GM12878 (cell line): ENCODE measurements at regions not wholly inside any gene's neighbourhood (a gene's known extent, or its start where the extent isn't known, plus 50 kb on each side); places are given as distances from the start of the nearest gene placed in this dataset.
"Not testable (repeated sequence)": the region's sequence is repeated elsewhere in the genome, so short reads cannot be mapped to it uniquely, and the experiment has no call there.

Experiments used
- ATAC-seq: fragments of 200-7000 bp; cut with Tn5 transposase; 3 replicates; pipeline ENCODE4 v1.9.1; 2020; ENCODE audit warnings: mild to moderate bottlenecking, moderate library complexity
- BruUV-seq: library from RNA; stranded (reverse); fragments of 400-500 nt; replicated peaks from 2 replicates; lab custom pipeline; 2021; lab: Mats Ljungman, UMichigan
- CTCF ChIA-PET: fragments of 300-600 bp; sonication (Branson Sonifier 250); formaldehyde crosslinking; extraction: SDS; loops from one replicate; lab custom pipeline; 2021; ENCODE audit warnings: inconsistent platforms; lab: Yijun Ruan, JAX
- POLR2A ChIA-PET: fragments of 350-600 bp; formaldehyde crosslinking; extraction: SDS; loops from one replicate; lab custom pipeline; 2021; ENCODE audit warnings: inconsistent platforms; lab: Charles Lee
- RAD21 ChIA-PET: fragments of 300-600 bp; sonication (Branson Sonifier 250); formaldehyde crosslinking; loops from one replicate; lab custom pipeline; 2023; ENCODE audit warnings: antibody characterized with exemption; ENCODE audit not compliant: unreplicated experiment; lab: Charles Lee
- SMC1A ChIA-PET: fragments of 300-600 bp; sonication (Branson Sonifier 250); formaldehyde crosslinking; loops from one replicate; lab custom pipeline; 2023; ENCODE audit not compliant: unreplicated experiment, uncharacterized antibody; lab: Charles Lee
- DNase-seq: peaks from one replicate; pipeline ENCODE4 v3.0.0-alpha.2; 2011; ENCODE audit warnings: low read depth, low spot score
- FAIRE-seq: peaks from 3 replicates; lab custom pipeline; 2011; peaks lifted over from hg19 to GRCh38; lab: Jason Lieb, UNC
- H2AFZ ChIP-seq: 2 replicates; pipeline ENCODE4 v1.6.0; 2011; ENCODE audit warnings: low read depth, low read length, control low read depth; ENCODE audit not compliant: control insufficient read depth
- H3K27ac ChIP-seq: 2 replicates; pipeline ENCODE4 v1.5.1; 2011; ENCODE audit warnings: control low read depth; ENCODE audit not compliant: control insufficient read depth, insufficient read depth
- H3K27me3 ChIP-seq, 2 experiments: replicated peaks in 1 of 2; 2 replicates each; pipeline versions ENCODE4 v1.6.0 to v1.6.1; 2011; ENCODE audit warnings: low read length in 1 of 2; ENCODE audit not compliant: control insufficient read depth in 2 of 2, insufficient read depth in 2 of 2
- H3K36me3 ChIP-seq, 2 experiments: 2 replicates each; pipeline ENCODE4 v1.5.1; 2011; ENCODE audit warnings: low read length in 1 of 2; ENCODE audit not compliant: control insufficient read depth in 2 of 2, insufficient read depth in 2 of 2
- H3K4me1 ChIP-seq: 2 replicates; pipeline ENCODE4 v1.6.1; 2011; ENCODE audit warnings: mild to moderate bottlenecking, low read length, moderate library complexity, mixed read lengths; ENCODE audit not compliant: control insufficient read depth, insufficient read depth
- H3K4me2 ChIP-seq: 2 replicates; pipeline ENCODE4 v1.6.0; 2011; ENCODE audit warnings: control low read depth; ENCODE audit not compliant: control insufficient read depth, insufficient read depth
- H3K4me3 ChIP-seq: fragments of 200-600 bp; sonication (generic); 2 replicates; pipeline ENCODE4 v1.5.1; 2016
- H3K79me2 ChIP-seq: 2 replicates; pipeline ENCODE4 v1.6.0; 2011; ENCODE audit warnings: low read length; ENCODE audit not compliant: control insufficient read depth, insufficient read depth
- H3K9ac ChIP-seq: 2 replicates; pipeline ENCODE4 v1.8.0; 2011; ENCODE audit warnings: low read length, control low read depth, mixed read lengths; ENCODE audit not compliant: control insufficient read depth, insufficient read depth
- H3K9me3 ChIP-seq: replicated peaks from 3 replicates; pipeline ENCODE4 v1.5.1; 2011; ENCODE audit warnings: mild to moderate bottlenecking, low read length; ENCODE audit not compliant: control insufficient read depth, insufficient read depth
- H4K20me1 ChIP-seq: 2 replicates; pipeline ENCODE4 v1.6.0; 2011; ENCODE audit not compliant: control insufficient read depth, insufficient read depth
- GATAD2B ChIP-seq: fragments of 450-650 bp; conservative IDR thresholded peaks from 2 replicates; pipeline ENCODE4 v1.6.1; 2017; ENCODE audit warnings: low read depth, mild to moderate bottlenecking, moderate library complexity
- RELA ChIP-seq: fragments of 450-650 bp; IDR thresholded peaks from 2 replicates; pipeline ENCODE4 v1.8.0; 2014; ENCODE audit warnings: borderline replicate concordance; ENCODE audit not compliant: partially characterized antibody
- TCF3 ChIP-seq: IDR thresholded peaks from 2 replicates; pipeline ENCODE4 v1.6.1; 2012; ENCODE audit warnings: low read depth, mild to moderate bottlenecking, low read length, borderline replicate concordance; ENCODE audit not compliant: insufficient read depth
- ZNF274 ChIP-seq: IDR thresholded peaks from one replicate; pipeline ENCODE4 v1.8.0; 2011; ENCODE audit not compliant: insufficient read length, insufficient read depth
- WGBS: methylation state at CpG from one replicate; pipeline ENCODE4 v1.1.6; 2016; ENCODE audit warnings: low lambda C conversion rate; ENCODE audit not compliant: insufficient replicate concordance, insufficient coverage; ENCODE audit errors: missing lambda C conversion rate; 5-methylcytosine and 5-hydroxymethylcytosine counted together
- in situ Hi-C: fragments of 300-500 bp; cut with MboI; formaldehyde crosslinking; loops from 9 replicates; pipeline ENCODE4 v1.14.3; 2018; ENCODE audit warnings: mixed read lengths
- intact Hi-C: fragments of 100-400 bp; cut with micrococcal nuclease; formaldehyde crosslinking; loops from one replicate; pipeline ENCODE4 v1.14.2; 2022; ENCODE audit not compliant: unreplicated experiment
- TF ChIP-seq, protein P1 (sequence below): IDR thresholded peaks from 2 replicates; pipeline ENCODE4 v1.6.1; 2012; ENCODE audit warnings: mild to moderate bottlenecking, low read depth, low read length

DNA sequence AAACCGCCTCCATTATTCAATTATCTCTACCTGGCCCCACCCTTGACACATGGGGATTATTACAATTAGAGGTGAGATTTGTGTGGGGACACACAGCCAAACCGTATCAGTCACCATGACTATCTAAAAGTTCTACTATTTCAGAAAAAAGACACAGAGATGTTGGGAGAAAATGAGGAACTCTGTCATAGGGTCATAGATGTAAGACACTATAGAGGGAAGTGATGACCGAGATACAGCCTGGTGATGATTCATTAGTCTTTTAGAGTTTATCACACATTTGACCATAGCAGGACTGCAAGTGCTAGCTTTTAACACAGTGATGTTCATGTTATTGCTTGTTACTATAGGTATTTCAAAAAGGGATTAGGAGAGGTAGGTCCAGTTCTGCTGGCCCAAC is 357.0 kb upstream of the AADAT start (continued):
- no peak for TF ChIP-seq TCF3
- TF ChIP-seq ZNF274: no peak
- no peak for TF ChIP-seq GATAD2B
- TF ChIP-seq, protein P1, sequence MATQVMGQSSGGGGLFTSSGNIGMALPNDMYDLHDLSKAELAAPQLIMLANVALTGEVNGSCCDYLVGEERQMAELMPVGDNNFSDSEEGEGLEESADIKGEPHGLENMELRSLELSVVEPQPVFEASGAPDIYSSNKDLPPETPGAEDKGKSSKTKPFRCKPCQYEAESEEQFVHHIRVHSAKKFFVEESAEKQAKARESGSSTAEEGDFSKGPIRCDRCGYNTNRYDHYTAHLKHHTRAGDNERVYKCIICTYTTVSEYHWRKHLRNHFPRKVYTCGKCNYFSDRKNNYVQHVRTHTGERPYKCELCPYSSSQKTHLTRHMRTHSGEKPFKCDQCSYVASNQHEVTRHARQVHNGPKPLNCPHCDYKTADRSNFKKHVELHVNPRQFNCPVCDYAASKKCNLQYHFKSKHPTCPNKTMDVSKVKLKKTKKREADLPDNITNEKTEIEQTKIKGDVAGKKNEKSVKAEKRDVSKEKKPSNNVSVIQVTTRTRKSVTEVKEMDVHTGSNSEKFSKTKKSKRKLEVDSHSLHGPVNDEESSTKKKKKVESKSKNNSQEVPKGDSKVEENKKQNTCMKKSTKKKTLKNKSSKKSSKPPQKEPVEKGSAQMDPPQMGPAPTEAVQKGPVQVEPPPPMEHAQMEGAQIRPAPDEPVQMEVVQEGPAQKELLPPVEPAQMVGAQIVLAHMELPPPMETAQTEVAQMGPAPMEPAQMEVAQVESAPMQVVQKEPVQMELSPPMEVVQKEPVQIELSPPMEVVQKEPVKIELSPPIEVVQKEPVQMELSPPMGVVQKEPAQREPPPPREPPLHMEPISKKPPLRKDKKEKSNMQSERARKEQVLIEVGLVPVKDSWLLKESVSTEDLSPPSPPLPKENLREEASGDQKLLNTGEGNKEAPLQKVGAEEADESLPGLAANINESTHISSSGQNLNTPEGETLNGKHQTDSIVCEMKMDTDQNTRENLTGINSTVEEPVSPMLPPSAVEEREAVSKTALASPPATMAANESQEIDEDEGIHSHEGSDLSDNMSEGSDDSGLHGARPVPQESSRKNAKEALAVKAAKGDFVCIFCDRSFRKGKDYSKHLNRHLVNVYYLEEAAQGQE: no peak
- no peak for TF ChIP-seq RELA

DNA sequence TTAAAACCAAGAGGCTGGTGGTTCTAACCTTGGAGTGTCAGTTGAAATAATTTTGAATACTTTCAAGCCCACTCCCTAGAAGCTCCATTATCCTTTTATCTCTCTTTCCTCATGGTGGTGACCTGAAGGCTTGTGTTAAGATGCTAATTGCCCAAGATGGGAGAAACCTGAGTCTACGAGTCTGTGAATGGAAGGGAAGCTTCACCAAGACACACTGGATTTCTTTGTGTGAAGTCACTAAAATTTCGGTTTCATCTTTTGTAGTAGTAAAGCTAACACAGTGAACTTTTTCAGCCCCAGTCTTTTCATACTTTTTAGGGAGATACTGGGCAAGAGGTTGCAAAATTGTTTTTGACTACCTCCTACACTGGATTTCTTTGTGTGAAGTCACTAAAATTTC is 351.4 kb upstream of the AADAT start:
- H3K9ac ChIP-seq, H3K4me2 ChIP-seq, RAD21 ChIA-PET, H3K79me2 ChIP-seq, H3K27me3 ChIP-seq, DNase-seq, H3K36me3 ChIP-seq, POLR2A ChIA-PET, H3K4me1 ChIP-seq, H3K4me3 ChIP-seq, intact Hi-C loops, H3K27ac ChIP-seq, BruUV-seq, H3K9me3 ChIP-seq, H2AFZ ChIP-seq, H4K20me1 ChIP-seq, in situ Hi-C loops: not testable (repeated sequence)
- FAIRE-seq (peak; percentile 35), ATAC-seq (peak; percentile 38)
- CTCF ChIA-PET: interaction anchor here (0.6 kb wide), 1 partner anchor 298 kb away, joined by 3 read pairs; no protein-coding TSS in a partner anchor
- SMC1A ChIA-PET: interaction anchor here (0.7 to 1.0 kb wide), 3 partner anchors 14 to 183 kb away, joined by 3 to 4 read pairs (median 4); no protein-coding TSS in a partner anchor
- WGBS: 25% methylated on average over 2 of the region's 2 CpGs
